H9 (cell line): ENCODE measurements at regions not wholly inside any gene's neighbourhood (a gene's known extent, or its start where the extent isn't known, plus 50 kb on each side); places are given as distances from the start of the nearest gene placed in this dataset.

Source experiments
- DNase-seq: peaks from one replicate; pipeline ENCODE4 v3.0.0-alpha.2; 2017
- H2AFZ ChIP-seq: one replicate; pipeline ENCODE4 v1.6.1; 2013; ENCODE audit warnings: mild to moderate bottlenecking, low read length, control low read depth, moderate library complexity
- H2AK5ac ChIP-seq: 2 replicates; pipeline ENCODE4 v1.6.1; 2013; ENCODE audit warnings: low read length, control low read depth, mixed read lengths; ENCODE audit not compliant: insufficient read length
- H2BK120ac ChIP-seq: one replicate; pipeline ENCODE4 v1.6.1; 2013; ENCODE audit warnings: low read depth, mild to moderate bottlenecking, low read length, control low read depth, inconsistent platforms; ENCODE audit not compliant: poor library complexity, severe bottlenecking
- H2BK12ac ChIP-seq: 2 replicates; pipeline ENCODE4 v1.6.1; 2013; ENCODE audit warnings: low read length, control low read depth, mixed read lengths, low read depth; ENCODE audit not compliant: insufficient read length
- H2BK15ac ChIP-seq: 2 replicates; pipeline ENCODE4 v1.6.1; 2013; ENCODE audit warnings: low read depth, low read length, control low read depth
- H2BK20ac ChIP-seq: one replicate; pipeline ENCODE4 v1.6.1; 2013; ENCODE audit warnings: low read depth, mild to moderate bottlenecking, low read length, control low read depth, inconsistent platforms; ENCODE audit not compliant: poor library complexity, severe bottlenecking
- H2BK5ac ChIP-seq: 2 replicates; pipeline ENCODE4 v1.6.1; 2013; ENCODE audit warnings: low read length, control low read depth, mixed read lengths; ENCODE audit not compliant: insufficient read length
- H3K14ac ChIP-seq: 2 replicates; pipeline ENCODE4 v1.6.1; 2013; ENCODE audit warnings: low read length, control low read depth; ENCODE audit not compliant: insufficient read depth
- H3K18ac ChIP-seq: 2 replicates; pipeline ENCODE4 v1.6.1; 2013; ENCODE audit warnings: low read depth, mild to moderate bottlenecking, mixed read lengths, low read length, control low read depth; ENCODE audit not compliant: insufficient read length
- H3K23ac ChIP-seq: 2 replicates; pipeline ENCODE4 v1.6.1; 2013; ENCODE audit warnings: low read length, control low read depth, mixed read lengths, low read depth; ENCODE audit not compliant: insufficient read length
- H3K23me2 ChIP-seq: 2 replicates; pipeline ENCODE4 v1.6.1; 2013; ENCODE audit warnings: low read depth, mild to moderate bottlenecking, mixed read lengths, low read length, control low read depth; ENCODE audit not compliant: insufficient read length, poor library complexity, severe bottlenecking
- H3K27ac ChIP-seq: 2 replicates; pipeline ENCODE4 v1.5.1; 2013; ENCODE audit warnings: low read length, control low read depth, mixed read lengths, low read depth; ENCODE audit not compliant: insufficient read length
- H3K27me3 ChIP-seq: 2 replicates; pipeline ENCODE4 v1.6.1; 2013; ENCODE audit warnings: low read length, control low read depth, inconsistent platforms; ENCODE audit not compliant: insufficient read depth
- H3K4ac ChIP-seq: 2 replicates; pipeline ENCODE4 v1.6.1; 2013; ENCODE audit warnings: low read depth, mild to moderate bottlenecking, control low read depth, inconsistent platforms, low read length, moderate library complexity
- H3K4me1 ChIP-seq: 2 replicates; pipeline ENCODE4 v1.6.1; 2013; ENCODE audit warnings: low read length, control low read depth, inconsistent platforms; ENCODE audit not compliant: insufficient read depth
- H3K4me2 ChIP-seq: 2 replicates; pipeline ENCODE4 v1.6.1; 2013; ENCODE audit warnings: low read length, control low read depth, mixed read lengths; ENCODE audit not compliant: insufficient read length, insufficient read depth
- H3K56ac ChIP-seq: 2 replicates; pipeline ENCODE4 v1.6.1; 2013; ENCODE audit warnings: low read depth, mild to moderate bottlenecking, mixed read lengths, low read length, control low read depth; ENCODE audit not compliant: insufficient read length
- H3K79me1 ChIP-seq: 2 replicates; pipeline ENCODE4 v1.6.1; 2013; ENCODE audit warnings: low read depth, mild to moderate bottlenecking, moderate library complexity, low read length, control low read depth, inconsistent platforms; ENCODE audit not compliant: insufficient read depth, poor library complexity, severe bottlenecking
- H3K79me2 ChIP-seq: 2 replicates; pipeline ENCODE4 v1.6.1; 2013; ENCODE audit warnings: low read length, control low read depth, inconsistent platforms; ENCODE audit not compliant: insufficient read depth
- H3K9ac ChIP-seq: 2 replicates; pipeline ENCODE4 v1.6.1; 2013; ENCODE audit warnings: low read length, control low read depth, mixed read lengths; ENCODE audit not compliant: insufficient read length; ENCODE audit errors: extremely low read depth
- H3K9me3 ChIP-seq: one replicate; pipeline ENCODE4 v1.6.1; 2013; ENCODE audit warnings: low read depth, low read length, inconsistent platforms; ENCODE audit not compliant: control insufficient read depth
- H3T11ph ChIP-seq: one replicate; pipeline ENCODE4 v1.6.1; 2013; ENCODE audit warnings: mild to moderate bottlenecking, low read length, control low read depth, inconsistent platforms
- H4K20me1 ChIP-seq: one replicate; pipeline ENCODE4 v1.6.1; 2013; ENCODE audit not compliant: control insufficient read depth, insufficient read length, insufficient read depth
- H4K5ac ChIP-seq: 2 replicates; pipeline ENCODE4 v1.6.1; 2013; ENCODE audit warnings: low read depth, mild to moderate bottlenecking, mixed read lengths, low read length, control low read depth; ENCODE audit not compliant: insufficient read length
- H4K8ac ChIP-seq: replicated peaks from 2 replicates; pipeline ENCODE4 v1.6.1; 2013; ENCODE audit warnings: low read length, control low read depth, mixed read lengths, low read depth; ENCODE audit not compliant: insufficient read length
- H4K91ac ChIP-seq: 2 replicates; pipeline ENCODE4 v1.6.1; 2013; ENCODE audit warnings: low read depth, mild to moderate bottlenecking, moderate library complexity, mixed read lengths, low read length, control low read depth; ENCODE audit not compliant: insufficient read length
- H3K27ac Mint-ChIP-seq, 3 experiments: 2 replicates in 2 of 3; 3 replicates in 1 of 3; pipeline ENCODE4 v1.8.0; 2020 to 2021; ENCODE audit warnings: mixed read lengths in 3 of 3, mild to moderate bottlenecking in 1 of 3, moderate library complexity in 1 of 3
- H3K27me3 Mint-ChIP-seq: 2 replicates; pipeline ENCODE4 v1.8.0; 2021; ENCODE audit warnings: low read depth, mild to moderate bottlenecking, moderate library complexity, mixed read lengths
- H3K36me3 Mint-ChIP-seq, 3 experiments: 2 replicates in 2 of 3; 3 replicates in 1 of 3; pipeline ENCODE4 v1.8.0; 2020 to 2021; ENCODE audit warnings: low read depth in 3 of 3, mixed read lengths in 3 of 3; ENCODE audit not compliant: insufficient read depth in 1 of 3
- H3K4me1 Mint-ChIP-seq, 2 experiments: 2 replicates each; pipeline ENCODE4 v1.8.0; 2020; ENCODE audit warnings: mixed read lengths in 2 of 2
- H3K4me3 Mint-ChIP-seq, 2 experiments: 2 replicates in 1 of 2; 3 replicates in 1 of 2; pipeline ENCODE4 v1.8.0; 2020 to 2021; ENCODE audit warnings: mild to moderate bottlenecking in 2 of 2, mixed read lengths in 2 of 2, moderate library complexity in 1 of 2
- H3K9me3 Mint-ChIP-seq, 2 experiments: 2 replicates in 1 of 2; 3 replicates in 1 of 2; pipeline ENCODE4 v1.8.0; 2020; ENCODE audit warnings: mild to moderate bottlenecking in 2 of 2, mixed read lengths in 2 of 2, moderate library complexity in 1 of 2
- CTCF ChIP-seq: fragments of 200-600 bp; sonication (generic); conservative IDR thresholded peaks from 3 replicates; pipeline ENCODE4 v1.8.0; 2021; ENCODE audit warnings: antibody characterized with exemption, mild to moderate bottlenecking
- WGBS: extraction: QIAGEN DNeasy Blood & Tissue Kit; methylation state at CpG from one replicate; pipeline ENCODE4 v1.1.7; 2013; ENCODE audit warnings: missing lambda C conversion rate, low lambda C conversion rate, mixed read lengths; ENCODE audit not compliant: insufficient read length; ENCODE audit errors: extremely low coverage; 5-methylcytosine and 5-hydroxymethylcytosine counted together

- Mint-ChIP-seq H3K4me3 (no peak overlapping the region), H3K4me1 (peaks cover 35 to 36% of the 10 kb centered on the region in 2 experiments), H3K27me3 (no peaks in the 10 kb centered on the region), H3K27ac (no peak overlapping the region; a peak in 1 of 7 replicates), H3K36me3 (0 out of 7 replicates have a peak, but pooled peaks cover 0 to under 1% (median 0%) of the 10 kb centered on the region in 3 experiments), H3K9me3 (no peaks in the 10 kb centered on the region; a peak in 1 of 5 replicates)
- no peak overlapping the region for H2AK5ac ChIP-seq
- no CpG with 5 or more reads among the region's 4 CpGs for WGBS
- no peak overlapping the region for H3K27ac ChIP-seq
- no peak overlapping the region for H3K23ac ChIP-seq
- no peak overlapping the region for H3K4me2 ChIP-seq
- no peaks in the 10 kb centered on the region for H3K79me2 ChIP-seq
- no peak overlapping the region for H2BK20ac ChIP-seq
- H4K91ac ChIP-seq, result no peak overlapping the region
- no peak overlapping the region for H4K5ac ChIP-seq
- H3K56ac ChIP-seq, result no peak overlapping the region
- H3K9ac ChIP-seq, result no peak overlapping the region
- H3K14ac ChIP-seq, result no peak overlapping the region
- no peak overlapping the region for H3T11ph ChIP-seq
- H3K9me3 ChIP-seq, result no peaks in the 10 kb centered on the region
- TF ChIP-seq CTCF, result no peak
- H3K4me1 ChIP-seq, result peaks cover 8% of the 10 kb centered on the region; the same call in 1 of the 2 replicates
- H3K23me2 ChIP-seq, result no peaks in the 10 kb centered on the region
- no peak overlapping the region for H2BK5ac ChIP-seq
- H4K20me1 ChIP-seq, result no peaks in the 10 kb centered on the region
- DNase-seq, result no peak
- no peak overlapping the region for H3K18ac ChIP-seq
- H2BK12ac ChIP-seq, result no peak overlapping the region
- H2AFZ ChIP-seq, result no peak overlapping the region
- H3K27me3 ChIP-seq, result no peaks in the 10 kb centered on the region
- no peak overlapping the region for H2BK120ac ChIP-seq
- no peak overlapping the region for H2BK15ac ChIP-seq
- no peaks in the 10 kb centered on the region for H3K79me1 ChIP-seq
- H3K4ac ChIP-seq, result no peak overlapping the region
- no peak overlapping the region for H4K8ac ChIP-seq
These were observed 325.9 kb downstream of the ZFHX3 start for GRCh38 chr16:72721981-72722380.
